ENCODE measurements at regions not wholly inside any gene's neighbourhood (a gene's known extent, or its start where the extent isn't known, plus 50 kb on each side); places are given as distances from the start of the nearest gene placed in this dataset.

GRCh38 chr7:110412614-110413013, 678.3 kb upstream of the LRRN3 start:
- Histone ChIP-seq H3K9me3 (no peaks in the 10 kb centered on the region), H3K27me3 (no peaks in the 10 kb centered on the region), H3K27ac (no peak overlapping the region), H3K4me3 (no peak overlapping the region), H3K4me1 (no peaks in the 10 kb centered on the region), H3K36me3 (no peaks in the 10 kb centered on the region)
- ATAC-seq (no peak), DNase-seq (no peak)
- in situ Hi-C loops (cut with MboI; ENCODE audit: low sequenced_read_pairs in 4 of 4), result no loop called here
- intact Hi-C loops (cut with DNase I; ENCODE audit: low total_unique reads), result no loop called here
- TF ChIP-seq POLR2A (IDR thresholded peaks at IDR 0.05) (no peak), CTCF (IDR thresholded peaks at IDR 0.05 in 4 of 5, conservative IDR thresholded peaks at IDR 0.05 in 1 of 5) (no peak)

DNA sequence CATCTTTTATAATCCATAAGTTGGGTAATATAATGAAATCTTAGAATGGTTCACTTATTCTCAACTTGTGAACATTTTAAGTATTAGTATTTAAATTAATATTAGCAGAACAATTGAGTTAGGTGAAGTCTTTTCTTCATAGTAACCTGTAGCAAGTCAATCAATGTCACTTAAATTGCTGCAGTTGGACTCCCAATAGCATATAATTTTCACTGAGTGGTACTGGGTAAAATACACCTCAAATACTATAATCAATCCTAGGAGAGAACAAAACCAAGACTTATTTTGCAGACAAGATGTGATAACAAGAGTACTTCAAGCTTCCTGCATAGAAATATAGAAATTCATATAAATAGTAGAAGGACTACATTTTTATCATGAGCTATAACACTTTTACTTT, 677.9 kb upstream of the LRRN3 start:
- TF ChIP-seq POLR2A (IDR thresholded peaks at IDR 0.05) (no peak), CTCF (IDR thresholded peaks at IDR 0.05 in 4 of 5, conservative IDR thresholded peaks at IDR 0.05 in 1 of 5) (no peak)
- Histone ChIP-seq H3K36me3 (no peaks in the 10 kb centered on the region), H3K4me1 (no peaks in the 10 kb centered on the region), H3K27ac (no peak overlapping the region), H3K4me3 (no peak overlapping the region), H3K9me3 (no peaks in the 10 kb centered on the region), H3K27me3 (no peaks in the 10 kb centered on the region)
- no peak for ATAC-seq
- in situ Hi-C loops (cut with MboI; ENCODE audit: low sequenced_read_pairs in 4 of 4), result no loop called here
- intact Hi-C loops (cut with DNase I; ENCODE audit: low total_unique reads), result no loop called here
- DNase-seq, result no peak

DNA sequence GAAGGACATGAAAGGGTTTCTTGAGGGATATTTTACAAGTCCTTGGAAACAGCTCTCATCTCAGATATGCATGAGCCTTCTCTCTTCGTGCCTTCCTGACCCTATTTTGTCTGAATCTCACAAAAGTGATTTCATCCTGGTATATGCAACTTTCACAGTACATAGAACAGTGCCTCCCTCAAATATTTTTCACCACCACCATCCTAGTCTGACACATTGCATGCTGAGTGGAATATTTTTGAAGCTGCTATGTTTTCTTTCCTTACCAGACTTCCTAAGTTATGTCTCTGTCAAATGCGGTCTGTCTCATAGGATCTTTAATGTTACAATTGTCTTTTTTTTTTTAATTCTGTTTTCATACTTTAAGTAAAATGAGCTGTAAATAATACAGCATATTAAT, 673.3 kb upstream of the LRRN3 start:
- H3K9me3 ChIP-seq, result no peaks in the 10 kb centered on the region
- H3K4me3 ChIP-seq, result no peak overlapping the region
- no peak overlapping the region for H3K27ac ChIP-seq
- DNase-seq (no peak), ATAC-seq (no peak)
- no peaks in the 10 kb centered on the region for H3K4me1 ChIP-seq
- no peak for TF ChIP-seq POLR2A (IDR thresholded peaks at IDR 0.05)
- no peak for TF ChIP-seq CTCF (IDR thresholded peaks at IDR 0.05 in 4 of 5, conservative IDR thresholded peaks at IDR 0.05 in 1 of 5)
- intact Hi-C loops (cut with DNase I; ENCODE audit: low total_unique reads) (no loop called here), in situ Hi-C loops (cut with MboI; ENCODE audit: low sequenced_read_pairs in 4 of 4) (no loop called here)
- no peaks in the 10 kb centered on the region for H3K36me3 ChIP-seq
- H3K27me3 ChIP-seq, result no peaks in the 10 kb centered on the region

DNA sequence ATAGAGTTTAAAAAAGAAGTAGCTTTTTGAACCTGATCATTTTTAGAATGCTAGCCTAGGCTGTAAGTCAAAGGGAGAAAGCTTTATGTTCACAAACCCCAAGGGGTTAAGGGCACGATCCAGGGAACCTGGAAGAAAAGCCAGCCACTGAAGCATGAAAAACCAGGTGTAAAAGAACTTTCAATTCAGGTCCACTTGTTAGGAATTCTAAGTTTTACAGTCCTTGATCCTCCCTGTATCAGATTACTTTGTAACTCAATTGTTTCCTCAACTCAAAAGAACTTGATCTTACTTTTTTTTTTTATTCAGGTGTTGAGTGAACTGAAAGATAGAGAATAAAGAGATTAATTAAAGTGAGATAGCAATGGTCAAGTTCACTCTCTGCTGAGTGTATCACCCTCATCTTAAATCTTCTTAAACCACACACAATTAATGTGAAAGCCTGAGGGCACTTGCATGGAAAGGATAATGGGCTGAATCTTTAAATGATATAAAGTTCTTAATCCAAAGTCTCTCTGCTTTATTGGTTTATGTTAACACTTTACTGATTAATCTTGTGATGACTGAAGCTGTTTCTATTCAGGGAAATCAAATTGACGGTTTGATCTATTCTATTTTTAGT, 672.2 kb upstream of the LRRN3 start:
- Histone ChIP-seq H3K4me1 (no peaks in the 10 kb centered on the region), H3K36me3 (no peaks in the 10 kb centered on the region), H3K4me3 (no peak overlapping the region), H3K27me3 (no peaks in the 10 kb centered on the region), H3K9me3 (no peaks in the 10 kb centered on the region), H3K27ac (no peak overlapping the region)
- in situ Hi-C loops (cut with MboI; ENCODE audit: low sequenced_read_pairs in 4 of 4), result no loop called here
- TF ChIP-seq CTCF (IDR thresholded peaks at IDR 0.05 in 4 of 5, conservative IDR thresholded peaks at IDR 0.05 in 1 of 5) (no peak), POLR2A (IDR thresholded peaks at IDR 0.05) (no peak)
- ATAC-seq (no peak), DNase-seq (no peak)
- intact Hi-C loops (cut with DNase I; ENCODE audit: low total_unique reads), result no loop called here

DNA sequence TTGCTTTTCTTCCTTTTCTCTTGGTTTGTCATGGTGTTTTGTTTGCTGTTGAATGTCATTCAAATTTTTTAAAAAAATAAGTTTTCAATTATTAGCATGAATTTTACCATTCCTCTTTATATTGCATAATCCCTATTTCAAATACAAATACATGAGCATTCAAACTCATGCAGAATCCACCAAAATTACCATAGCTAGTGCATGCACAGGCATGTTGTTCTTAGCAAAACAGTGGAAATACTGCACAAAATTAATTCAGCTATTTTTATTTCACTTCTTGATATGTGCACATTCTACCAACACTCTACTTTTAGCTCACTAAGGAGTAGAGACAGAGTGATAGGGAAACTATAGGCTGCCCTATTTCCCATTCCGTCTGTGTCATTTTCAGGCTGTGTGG, 670.1 kb upstream of the LRRN3 start:
- no peaks in the 10 kb centered on the region for H3K27me3 ChIP-seq
- H3K4me1 ChIP-seq, result no peaks in the 10 kb centered on the region
- H3K27ac ChIP-seq, result no peak overlapping the region
- in situ Hi-C loops (cut with MboI; ENCODE audit: low sequenced_read_pairs in 4 of 4) (no loop called here), intact Hi-C loops (cut with DNase I; ENCODE audit: low total_unique reads) (no loop called here)
- H3K4me3 ChIP-seq, result no peak overlapping the region
- TF ChIP-seq CTCF (IDR thresholded peaks at IDR 0.05 in 4 of 5, conservative IDR thresholded peaks at IDR 0.05 in 1 of 5), result no peak
- no peak for TF ChIP-seq POLR2A (IDR thresholded peaks at IDR 0.05)
- DNase-seq, result no peak
- ATAC-seq, result no peak
- no peaks in the 10 kb centered on the region for H3K9me3 ChIP-seq
- no peaks in the 10 kb centered on the region for H3K36me3 ChIP-seq
